Mesenchymal stem cell (in vitro differentiated cells and primary cell): ENCODE measurements at regions not wholly inside any gene's neighbourhood (a gene's known extent, or its start where the extent isn't known, plus 50 kb on each side); places are given as distances from the start of the nearest gene placed in this dataset.
"Not testable (repeated sequence)": the region's sequence is repeated elsewhere in the genome, so short reads cannot be mapped to it uniquely, and the experiment has no call there.

ENCODE experiments used
- DNase-seq: peaks from one replicate; pipeline ENCODE4 v3.0.0-alpha.2; 2013
- H2AFZ ChIP-seq: one replicate; pipeline ENCODE4 v1.6.1; 2013; ENCODE audit warnings: low read depth, mild to moderate bottlenecking, control low read depth, inconsistent platforms, low read length, moderate library complexity
- H2AK5ac ChIP-seq: 2 replicates; pipeline ENCODE4 v1.6.1; 2013; ENCODE audit warnings: low read length, moderate library complexity, mild to moderate bottlenecking, inconsistent platforms; ENCODE audit not compliant: severe bottlenecking
- H2BK120ac ChIP-seq: one replicate; pipeline ENCODE4 v1.6.1; 2013; ENCODE audit warnings: low read depth, mild to moderate bottlenecking, inconsistent platforms, low read length, moderate library complexity
- H2BK12ac ChIP-seq, 2 experiments: one replicate each; pipeline ENCODE4 v1.6.1; 2013; ENCODE audit warnings: inconsistent platforms in 2 of 2, low read length in 2 of 2, mild to moderate bottlenecking in 2 of 2, moderate library complexity in 2 of 2, control low read depth in 1 of 2
- H2BK15ac ChIP-seq: one replicate; pipeline ENCODE4 v1.6.1; 2013; ENCODE audit warnings: mild to moderate bottlenecking, low read depth, inconsistent platforms; ENCODE audit not compliant: poor library complexity, severe bottlenecking
- H2BK5ac ChIP-seq: 2 replicates; pipeline ENCODE4 v1.6.1; 2013; ENCODE audit warnings: low read depth, mild to moderate bottlenecking, low read length, control low read depth, inconsistent platforms; ENCODE audit not compliant: poor library complexity, severe bottlenecking
- H3K14ac ChIP-seq, 2 experiments: one replicate each; pipeline ENCODE4 v1.6.1; 2013; ENCODE audit warnings: inconsistent platforms in 2 of 2, low read length in 2 of 2, control low read depth in 1 of 2, mild to moderate bottlenecking in 1 of 2, moderate library complexity in 1 of 2
- H3K18ac ChIP-seq, 2 experiments: one replicate each; pipeline ENCODE4 v1.6.1; 2013; ENCODE audit warnings: inconsistent platforms in 2 of 2, low read length in 2 of 2, control low read depth in 1 of 2, low read depth in 1 of 2, mild to moderate bottlenecking in 1 of 2
- H3K23ac ChIP-seq, 2 experiments: one replicate each; pipeline ENCODE4 v1.6.1; 2013; ENCODE audit warnings: inconsistent platforms in 2 of 2, low read length in 2 of 2, mild to moderate bottlenecking in 2 of 2, moderate library complexity in 2 of 2, control low read depth in 1 of 2
- H3K27ac ChIP-seq: 2 replicates; pipeline ENCODE4 v1.5.1; 2013; ENCODE audit warnings: mild to moderate bottlenecking, moderate library complexity, low read length, control low read depth, inconsistent platforms; ENCODE audit not compliant: poor library complexity, severe bottlenecking
- H3K27me3 ChIP-seq, 2 experiments: 2 replicates each; pipeline versions ENCODE4 v1.6.1 to v1.7.0; 2013; ENCODE audit warnings: low read length in 2 of 2, mild to moderate bottlenecking in 2 of 2, moderate library complexity in 2 of 2, control low read depth in 1 of 2, inconsistent platforms in 1 of 2; ENCODE audit not compliant: control insufficient read depth in 1 of 2, insufficient read depth in 1 of 2
- H3K36me3 ChIP-seq, 2 experiments: 2 replicates each; pipeline versions ENCODE4 v1.6.1 to v1.7.0; 2013; ENCODE audit warnings: low read length in 2 of 2, control low read depth in 1 of 2, inconsistent platforms in 1 of 2, low read depth in 1 of 2, mild to moderate bottlenecking in 1 of 2; ENCODE audit not compliant: insufficient read depth in 2 of 2, control insufficient read depth in 1 of 2
- H3K4ac ChIP-seq, 2 experiments: one replicate each; pipeline ENCODE4 v1.6.1; 2013; ENCODE audit warnings: inconsistent platforms in 2 of 2, low read length in 2 of 2, mild to moderate bottlenecking in 2 of 2, moderate library complexity in 2 of 2, control low read depth in 1 of 2, low read depth in 1 of 2
- H3K4me1 ChIP-seq: 2 replicates; pipeline ENCODE4 v1.6.1; 2013; ENCODE audit warnings: low read depth, low read length, control low read depth; ENCODE audit not compliant: control insufficient read depth, insufficient read depth
- H3K4me2 ChIP-seq: 2 replicates; pipeline ENCODE4 v1.6.1; 2013; ENCODE audit warnings: low read length, mild to moderate bottlenecking, inconsistent platforms; ENCODE audit not compliant: poor library complexity, severe bottlenecking
- H3K4me3 ChIP-seq, 2 experiments: 2 replicates each; pipeline versions ENCODE4 v1.5.1 to v1.7.0; 2013; ENCODE audit warnings: low read length in 2 of 2, mild to moderate bottlenecking in 2 of 2, control low read depth in 1 of 2, low read depth in 1 of 2; ENCODE audit not compliant: insufficient read depth in 1 of 2
- H3K79me1 ChIP-seq: replicated peaks from 2 replicates; pipeline ENCODE4 v1.6.1; 2013; ENCODE audit warnings: mild to moderate bottlenecking, control low read depth, low read length, inconsistent platforms; ENCODE audit not compliant: poor library complexity, severe bottlenecking
- H3K9ac ChIP-seq: 2 replicates; pipeline ENCODE4 v1.7.0; 2013; ENCODE audit warnings: mild to moderate bottlenecking, low read length, moderate library complexity
- H3K9me3 ChIP-seq: 2 replicates; pipeline ENCODE4 v1.7.0; 2013; ENCODE audit warnings: mild to moderate bottlenecking, low read length; ENCODE audit not compliant: control insufficient read depth
- H4K8ac ChIP-seq: one replicate; pipeline ENCODE4 v1.6.1; 2013; ENCODE audit warnings: inconsistent platforms, mild to moderate bottlenecking, low read length, moderate library complexity
- H4K91ac ChIP-seq: one replicate; pipeline ENCODE4 v1.6.1; 2013; ENCODE audit warnings: mild to moderate bottlenecking, low read length, inconsistent platforms
- WGBS: methylation state at CpG from one replicate; pipeline ENCODE4 v1.1.7; 2013; ENCODE audit warnings: mixed read lengths; 5-methylcytosine and 5-hydroxymethylcytosine counted together

DNA sequence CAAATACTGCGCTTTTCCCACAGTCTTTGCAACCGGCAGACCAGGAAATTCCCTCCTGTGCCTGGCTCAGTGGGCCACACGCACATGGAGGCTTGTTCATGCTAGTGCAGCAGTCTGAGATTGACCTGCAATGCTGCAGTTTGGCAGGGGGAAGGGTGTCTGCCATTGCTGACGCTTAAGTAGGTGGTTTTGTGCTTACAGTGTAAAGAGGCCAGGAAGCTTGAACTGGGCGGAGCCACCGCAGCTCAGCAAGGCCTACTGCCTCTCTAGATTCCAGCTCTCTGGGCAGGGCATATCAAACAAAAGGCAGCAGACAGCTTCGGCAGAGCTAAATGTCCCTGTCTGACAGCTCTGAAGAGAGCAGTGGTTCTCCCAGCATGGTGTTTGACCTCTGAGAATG is 390.5 kb upstream of the TECRL start:
- Histone ChIP-seq H2BK5ac (no peak overlapping the region), H3K36me3 (no peaks in the 10 kb centered on the region), H3K4me3 (no peak overlapping the region), H3K9me3 (no peaks in the 10 kb centered on the region), H2BK15ac (no peak overlapping the region), H2AK5ac (no peak overlapping the region), H3K27me3 (no peaks in the 10 kb centered on the region), H2AFZ (no peak overlapping the region), H3K14ac (no peak overlapping the region), H4K8ac (no peak overlapping the region), H4K91ac (no peak overlapping the region), H2BK12ac (no peak overlapping the region), H3K4ac (no peak overlapping the region), H3K79me1 (no peaks in the 10 kb centered on the region), H3K4me1 (no peaks in the 10 kb centered on the region), H2BK120ac (no peak overlapping the region), H3K23ac (peak overlapping the region in 1 of 2 experiments; percentile 0), H3K4me2 (no peak overlapping the region), H3K9ac (no peak overlapping the region), H3K27ac (no peak overlapping the region), H3K18ac (no peak overlapping the region)
- no peak for DNase-seq
- 82% methylated on average over 7 of the region's 7 CpGs for WGBS

GRCh38 chr4:64798828-64799227 is 389.6 kb upstream of the TECRL start:
- H3K79me1 ChIP-seq, H3K27me3 ChIP-seq, H3K9ac ChIP-seq, H2AK5ac ChIP-seq, H2AFZ ChIP-seq, DNase-seq, H4K8ac ChIP-seq, H2BK15ac ChIP-seq, H3K14ac ChIP-seq, H3K18ac ChIP-seq, H2BK120ac ChIP-seq, H4K91ac ChIP-seq, H3K27ac ChIP-seq, H2BK12ac ChIP-seq, H3K9me3 ChIP-seq, H3K4ac ChIP-seq, H3K4me1 ChIP-seq, H3K4me2 ChIP-seq, H2BK5ac ChIP-seq, H3K4me3 ChIP-seq, H3K23ac ChIP-seq, H3K36me3 ChIP-seq: not testable (repeated sequence)
- 88% methylated on average over 1 of the region's 4 CpGs for WGBS

GRCh38 chr4:64796581-64796980 is 387.3 kb upstream of the TECRL start:
- Histone ChIP-seq H3K14ac (no peak overlapping the region), H3K79me1 (no peaks in the 10 kb centered on the region), H3K4me3 (no peak overlapping the region), H3K4me2 (no peak overlapping the region), H2BK5ac (no peak overlapping the region), H3K18ac (no peak overlapping the region), H4K8ac (no peak overlapping the region), H3K36me3 (no peaks in the 10 kb centered on the region), H4K91ac (no peak overlapping the region), H2BK120ac (no peak overlapping the region), H3K4ac (no peak overlapping the region), H3K9ac (no peak overlapping the region), H2BK12ac (no peak overlapping the region), H3K27me3 (no peaks in the 10 kb centered on the region), H2AFZ (no peak overlapping the region), H3K23ac (no peak overlapping the region), H2AK5ac (no peak overlapping the region), H3K27ac (no peak overlapping the region), H3K9me3 (no peaks in the 10 kb centered on the region), H2BK15ac (no peak overlapping the region), H3K4me1 (no peaks in the 10 kb centered on the region)
- WGBS: 92% methylated on average over 2 of the region's 2 CpGs
- DNase-seq: no peak

- Histone ChIP-seq H3K27ac (peak overlapping the region; percentile 1), H3K4ac (no peak overlapping the region), H2BK12ac (no peak overlapping the region), H4K8ac (no peak overlapping the region), H3K4me3 (no peak overlapping the region), H3K79me1 (no peaks in the 10 kb centered on the region), H2BK5ac (no peak overlapping the region), H3K4me1 (no peaks in the 10 kb centered on the region), H3K18ac (no peak overlapping the region), H2BK15ac (no peak overlapping the region), H3K23ac (no peak overlapping the region), H2BK120ac (no peak overlapping the region), H4K91ac (no peak overlapping the region), H3K36me3 (no peaks in the 10 kb centered on the region), H3K9ac (peak overlapping the region; percentile 44), H3K4me2 (no peak overlapping the region), H2AK5ac (no peak overlapping the region), H3K14ac (no peak overlapping the region), H3K27me3 (no peaks in the 10 kb centered on the region), H2AFZ (no peak overlapping the region), H3K9me3 (no peaks in the 10 kb centered on the region)
- no peak for DNase-seq
- no CpG with 5 or more reads among the region's 1 CpG for WGBS
Measured at GRCh38 chr4:64784125-64784524, 374.9 kb upstream of the TECRL start.
